Urinary bladder (tissue), 3 donors: ENCODE measurements at regions not wholly inside any gene's neighbourhood (a gene's known extent, or its start where the extent isn't known, plus 50 kb on each side); places are given as distances from the start of the nearest gene placed in this dataset.
A peak's percentile ranks its signal among the peaks of the same experiment; 100 is the strongest.

Experiments
- DNase-seq: peaks from one replicate; pipeline ENCODE4 v3.0.0-alpha.2; 2015; ENCODE audit errors: extremely low spot score
- H3K27ac ChIP-seq: one replicate; pipeline ENCODE4 v1.5.1; 2013; ENCODE audit warnings: low read depth, mild to moderate bottlenecking, moderate library complexity
- H3K36me3 ChIP-seq: one replicate; pipeline ENCODE4 v1.6.1; 2013; ENCODE audit warnings: mild to moderate bottlenecking, moderate library complexity; ENCODE audit not compliant: insufficient read depth
- H3K4me1 ChIP-seq: one replicate; pipeline ENCODE4 v1.6.1; 2013; ENCODE audit warnings: mild to moderate bottlenecking, moderate library complexity; ENCODE audit not compliant: insufficient read depth
- H3K4me3 ChIP-seq: one replicate; pipeline ENCODE4 v1.5.1; 2013; ENCODE audit warnings: low read depth, low read length
- WGBS: extraction: QIAGEN DNeasy Blood & Tissue Kit; methylation state at CpG from one replicate; pipeline ENCODE4 v1.1.7; 2013; 5-methylcytosine and 5-hydroxymethylcytosine counted together
- donor health status: healthy with polysubstance abuse.
- donor health status: healthy.

DNA sequence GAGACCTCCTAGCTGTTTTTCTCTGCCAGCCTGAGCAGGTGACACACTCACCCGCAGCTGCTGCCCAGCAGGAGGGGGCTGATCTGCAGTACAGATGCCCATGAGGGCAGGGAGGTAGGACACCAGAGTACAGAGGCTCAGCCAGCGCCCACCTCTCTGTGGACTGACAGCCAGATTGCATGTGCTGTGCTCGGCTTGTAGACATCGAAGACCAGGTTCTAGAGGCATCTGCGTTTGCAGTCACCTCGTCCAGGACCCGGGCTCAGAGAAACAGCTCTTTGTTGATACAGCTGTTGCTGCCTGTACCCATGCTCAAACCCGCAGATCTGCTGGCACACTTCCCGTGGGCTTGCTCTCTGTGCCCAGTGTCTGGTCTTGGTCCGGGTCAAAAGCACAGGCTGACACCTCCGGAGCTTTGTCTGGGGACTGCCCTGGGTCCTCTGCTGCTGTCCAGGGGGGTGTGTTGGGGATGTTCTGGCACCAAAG, 224.7 kb downstream of the GLRX3 start:
- no peaks in the 10 kb centered on the region for H3K36me3 ChIP-seq
- WGBS, result 63% methylated on average over 11 of the region's 11 CpGs
- no peak overlapping the region for H3K27ac ChIP-seq
- no peak overlapping the region for H3K4me3 ChIP-seq
- DNase-seq, result no peak
- H3K4me1 ChIP-seq, result no peaks in the 10 kb centered on the region

DNA sequence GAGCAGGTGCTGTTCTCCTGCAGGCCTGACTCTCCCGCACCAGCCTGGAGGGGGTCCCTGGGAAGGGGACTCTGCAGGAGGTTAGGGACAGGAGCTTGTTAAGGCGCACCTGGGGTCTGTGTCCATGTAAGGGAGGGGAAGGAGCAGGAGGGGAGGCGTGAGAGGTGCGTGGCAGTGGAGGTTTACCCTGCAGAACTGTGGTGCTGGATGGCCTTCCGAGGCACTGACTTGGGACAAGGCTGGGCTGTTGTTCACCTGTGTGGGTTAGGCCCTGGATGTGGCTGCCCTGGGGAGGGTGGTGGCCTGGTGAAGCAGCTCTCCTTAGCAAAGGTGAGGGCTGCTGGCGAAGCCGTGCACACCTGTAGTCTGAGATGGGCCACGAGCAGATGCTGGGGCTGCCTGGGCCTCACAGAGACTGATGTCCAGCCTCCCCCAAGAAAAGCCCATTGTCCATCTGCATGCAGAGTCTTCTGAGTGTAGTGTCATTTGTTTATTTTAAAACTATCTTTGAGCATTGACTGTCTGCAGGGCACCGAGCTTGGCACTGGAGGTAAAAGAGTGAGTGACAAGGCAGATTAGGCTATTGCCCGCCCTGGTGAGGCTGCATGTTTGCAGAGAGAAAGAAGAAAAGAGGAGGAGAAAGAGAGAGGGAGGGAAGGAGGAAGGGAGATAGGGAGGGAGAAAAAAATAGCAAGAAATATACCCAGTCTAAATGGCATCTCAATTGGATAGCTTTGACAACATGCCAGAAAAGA, 225.3 kb downstream of the GLRX3 start:
- Histone ChIP-seq H3K36me3 (no peaks in the 10 kb centered on the region), H3K27ac (no peak overlapping the region), H3K4me1 (no peaks in the 10 kb centered on the region), H3K4me3 (no peak overlapping the region)
- WGBS, result 74% methylated on average over 10 of the region's 10 CpGs
- DNase-seq, result no peak

DNA sequence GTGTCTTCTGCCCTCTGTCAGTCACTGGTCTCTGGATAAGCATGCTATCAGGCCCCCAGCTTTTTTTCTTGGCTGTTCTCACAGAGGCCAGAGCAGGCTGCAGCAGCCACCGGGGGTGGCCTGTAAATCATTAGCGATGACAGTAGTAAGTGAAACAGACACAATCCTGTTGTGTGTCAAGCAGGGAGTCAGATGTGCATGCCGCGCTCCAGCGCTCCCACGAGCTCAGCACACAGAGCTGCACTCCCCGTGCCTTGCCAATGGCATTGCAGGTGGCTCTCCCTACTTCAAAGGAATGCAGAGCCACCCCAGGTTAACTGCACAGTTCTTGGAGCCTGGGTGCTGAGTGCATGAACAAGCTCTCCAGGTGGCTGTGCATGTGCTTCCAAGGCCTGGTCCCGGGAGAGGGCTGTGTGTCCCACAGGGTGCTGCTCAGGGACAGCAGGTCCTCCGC, 226.1 kb downstream of the GLRX3 start:
- peak; percentile 32 for DNase-seq
- WGBS, result 28% methylated on average over 9 of the region's 9 CpGs
- no peaks in the 10 kb centered on the region for H3K4me1 ChIP-seq
- H3K4me3 ChIP-seq, result no peak overlapping the region
- no peak overlapping the region for H3K27ac ChIP-seq
- no peaks in the 10 kb centered on the region for H3K36me3 ChIP-seq

DNA sequence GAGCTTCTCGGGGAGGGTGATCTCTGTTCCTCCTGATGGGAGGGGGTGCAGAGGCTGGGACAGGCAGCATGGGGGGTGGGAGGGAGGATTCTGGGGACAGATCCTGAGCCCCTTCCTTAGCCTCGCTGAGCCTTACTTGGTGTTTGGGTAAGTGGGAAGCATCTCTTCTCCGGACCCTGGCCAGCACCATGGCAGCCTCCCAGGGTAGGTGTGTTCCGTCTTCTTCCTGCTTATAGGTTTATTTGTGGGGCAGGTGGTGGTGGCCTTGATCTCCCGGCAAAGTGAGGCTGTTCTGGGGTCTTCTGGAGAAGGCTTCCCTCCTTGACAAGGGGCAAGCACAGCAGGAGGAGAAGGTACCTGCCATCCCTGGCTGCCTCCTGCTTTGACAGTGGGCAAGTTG, 226.9 kb downstream of the GLRX3 start:
- Histone ChIP-seq H3K36me3 (no peaks in the 10 kb centered on the region), H3K4me1 (no peaks in the 10 kb centered on the region), H3K27ac (no peak overlapping the region), H3K4me3 (no peak overlapping the region)
- WGBS, result 74% methylated on average over 5 of the region's 5 CpGs
- DNase-seq, result no peak

DNA sequence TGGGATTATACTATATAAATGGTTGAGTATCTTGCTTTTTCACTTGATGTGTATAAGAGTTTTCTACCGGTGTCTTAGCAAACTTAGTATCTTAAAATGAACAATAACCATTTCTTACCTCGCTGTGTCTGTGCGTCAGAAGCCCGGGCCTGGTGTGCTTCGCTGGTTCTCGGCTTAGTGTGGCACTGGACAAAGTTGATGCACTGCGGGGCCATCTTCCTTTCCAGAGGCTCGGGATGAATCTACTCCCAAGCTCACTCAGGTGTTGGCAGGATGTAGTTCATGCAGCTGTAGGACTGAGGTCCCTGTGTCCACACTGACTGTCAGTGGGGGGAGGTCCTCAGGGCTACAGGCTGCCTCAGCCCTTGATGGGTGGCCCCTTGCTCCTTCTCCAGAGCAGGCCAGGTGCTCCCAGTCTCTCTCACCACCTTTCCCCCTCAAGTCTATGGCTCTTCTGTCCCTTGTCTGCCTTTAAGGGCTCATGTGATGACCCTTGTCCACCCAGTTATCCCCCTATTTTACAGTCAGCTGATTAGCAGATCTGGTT, 227.8 kb downstream of the GLRX3 start:
- H3K27ac ChIP-seq, result no peak overlapping the region
- H3K4me3 ChIP-seq, result no peak overlapping the region
- H3K36me3 ChIP-seq, result no peaks in the 10 kb centered on the region
- H3K4me1 ChIP-seq, result no peaks in the 10 kb centered on the region
- 90% methylated on average over 8 of the region's 8 CpGs for WGBS
- DNase-seq, result no peak

DNA sequence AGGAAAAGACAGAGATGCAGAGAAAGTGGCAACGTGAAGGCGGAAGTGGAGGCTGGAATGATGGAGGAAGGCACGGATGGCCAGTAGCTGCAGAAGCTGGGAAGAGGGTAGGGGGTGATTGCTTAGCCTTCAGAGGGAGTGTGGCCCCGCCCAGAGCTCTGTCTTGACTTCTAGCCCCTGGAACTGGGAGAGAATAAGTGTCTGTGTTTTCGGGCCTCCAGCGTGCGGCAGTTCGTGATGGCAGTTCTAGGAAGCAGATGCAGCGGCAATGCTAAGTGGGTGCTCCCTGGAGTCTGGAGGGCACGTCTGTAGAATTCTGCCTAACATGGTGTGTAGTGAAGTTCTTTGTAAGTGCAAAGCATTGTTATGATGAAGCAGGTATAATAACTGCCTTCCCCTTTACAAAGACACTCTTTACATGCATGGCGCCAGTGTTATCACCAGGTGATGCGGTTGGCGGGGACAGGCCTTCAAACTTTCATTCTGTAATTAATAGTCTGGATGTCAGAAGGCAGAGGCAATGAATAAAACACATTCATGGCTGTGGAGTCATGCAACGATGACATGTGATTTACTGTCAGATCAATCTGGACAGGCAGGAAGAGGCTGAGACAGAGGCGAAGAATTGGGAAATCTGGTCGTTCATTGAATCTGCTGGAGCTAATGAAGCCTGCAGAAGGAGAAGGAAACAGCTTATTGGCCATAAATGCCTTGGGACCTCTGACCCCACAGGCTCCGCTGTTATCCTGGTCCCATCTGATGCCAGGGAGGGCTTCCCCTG, 228.6 kb downstream of the GLRX3 start:
- no peak for DNase-seq
- 64% methylated on average over 17 of the region's 17 CpGs for WGBS
- Histone ChIP-seq H3K4me1 (no peaks in the 10 kb centered on the region), H3K4me3 (no peak overlapping the region), H3K27ac (no peak overlapping the region), H3K36me3 (no peaks in the 10 kb centered on the region)

DNA sequence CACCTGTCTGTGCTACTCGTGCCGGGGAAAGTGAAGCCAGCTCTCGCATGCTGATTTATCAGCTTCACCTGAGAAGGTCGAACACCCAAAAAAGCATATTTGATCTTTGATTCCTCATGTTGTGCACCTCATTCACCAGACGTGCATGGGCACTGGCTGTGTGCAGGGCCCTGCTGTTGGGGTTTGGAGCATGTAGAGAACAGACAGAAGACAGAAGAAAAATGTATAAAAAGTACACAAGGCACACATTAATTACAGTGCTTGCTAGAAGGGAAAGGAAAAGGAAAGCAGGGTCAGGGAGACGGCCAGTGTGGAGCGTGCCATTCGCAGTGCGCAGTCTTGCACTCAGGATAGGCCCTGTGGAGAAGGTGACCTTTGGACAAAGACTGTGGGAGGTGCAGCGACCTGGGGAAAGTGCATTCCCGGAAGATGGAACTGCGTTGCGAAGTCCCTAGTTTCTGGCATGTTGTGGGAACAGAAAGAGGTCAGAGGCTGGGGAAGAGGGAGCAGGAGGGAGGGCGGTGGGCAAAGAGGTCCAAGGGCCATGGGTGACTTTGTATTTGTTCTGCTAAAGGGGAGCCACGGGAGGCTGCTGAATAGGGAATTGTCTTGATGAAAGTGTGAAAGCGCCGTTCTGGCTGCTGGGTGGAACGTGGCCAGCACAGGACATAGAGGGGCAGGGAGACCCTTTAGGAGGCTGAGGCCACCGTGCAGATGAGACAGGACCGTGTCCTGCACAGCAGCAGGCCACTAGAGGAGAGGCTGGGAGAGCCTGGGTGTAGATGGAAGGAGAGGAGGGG, 232.8 kb downstream of the GLRX3 start:
- WGBS, result 73% methylated on average over 20 of the region's 20 CpGs
- Histone ChIP-seq H3K4me3 (no peak overlapping the region), H3K4me1 (no peaks in the 10 kb centered on the region), H3K27ac (no peak overlapping the region), H3K36me3 (no peaks in the 10 kb centered on the region)
- DNase-seq, result no peak

DNA sequence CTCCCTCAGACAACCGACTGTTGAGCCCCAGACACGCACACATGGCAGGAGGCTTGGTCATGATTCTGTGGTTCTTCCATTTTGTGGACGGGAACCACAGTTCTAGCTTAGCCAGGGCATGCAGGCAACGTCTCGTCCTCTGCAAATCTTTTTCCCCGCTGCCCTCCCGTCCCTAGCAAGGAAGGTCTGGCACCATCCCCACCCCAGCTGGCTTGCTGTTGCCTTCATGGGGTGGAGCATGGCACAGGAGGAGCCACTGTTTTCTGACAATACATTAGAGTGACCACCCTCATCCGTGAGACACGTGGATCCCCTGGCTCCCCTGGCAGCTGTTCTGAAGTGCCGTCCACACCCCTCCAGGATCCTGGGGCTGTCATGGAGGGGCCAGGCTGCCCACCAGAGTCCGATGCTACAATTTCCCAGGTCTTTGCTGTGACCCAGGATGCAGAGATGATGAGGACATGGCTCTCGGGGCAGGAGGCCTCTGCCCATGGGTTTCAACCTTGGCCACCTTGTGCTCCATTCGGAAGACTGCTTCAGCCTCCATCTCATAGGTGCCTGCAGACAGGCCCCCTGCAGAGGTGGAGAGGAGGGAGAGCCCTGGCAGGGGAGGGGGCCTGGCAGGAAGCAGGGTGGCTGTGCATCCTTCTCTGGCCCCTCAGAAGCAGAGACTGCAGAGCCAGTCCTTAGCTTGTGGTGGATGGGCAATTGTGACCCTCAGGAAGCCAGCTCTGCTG, 233.6 kb downstream of the GLRX3 start:
- no peak for DNase-seq
- H3K4me3 ChIP-seq, result no peak overlapping the region
- H3K27ac ChIP-seq, result no peak overlapping the region
- H3K4me1 ChIP-seq, result no peaks in the 10 kb centered on the region
- no peaks in the 10 kb centered on the region for H3K36me3 ChIP-seq
- 76% methylated on average over 13 of the region's 13 CpGs for whole genome bisulfite sequencing

DNA sequence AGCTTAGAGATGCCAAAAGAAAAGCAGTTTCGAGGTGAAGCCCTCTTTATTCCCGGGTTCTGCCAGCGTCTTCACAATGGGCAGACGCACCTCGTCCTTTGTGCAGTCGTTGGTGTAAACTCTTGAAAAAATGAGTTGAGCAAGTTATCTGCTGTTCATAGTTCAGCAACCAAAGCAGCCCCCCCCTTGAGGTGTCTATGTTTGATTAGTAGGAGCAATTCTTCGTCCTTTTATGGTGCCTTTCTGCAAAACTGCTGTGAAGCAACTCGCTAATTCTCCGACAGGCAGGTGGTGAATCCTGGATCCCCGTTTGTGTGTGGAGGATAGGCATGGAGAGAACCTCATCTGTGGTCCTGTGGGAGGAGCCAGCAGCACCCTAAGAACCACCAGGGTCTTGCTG, 234.5 kb downstream of the GLRX3 start:
- Histone ChIP-seq H3K4me3 (no peak overlapping the region), H3K27ac (no peak overlapping the region), H3K36me3 (no peaks in the 10 kb centered on the region), H3K4me1 (no peaks in the 10 kb centered on the region)
- DNase-seq, result no peak
- 72% methylated on average over 10 of the region's 10 CpGs for WGBS

DNA sequence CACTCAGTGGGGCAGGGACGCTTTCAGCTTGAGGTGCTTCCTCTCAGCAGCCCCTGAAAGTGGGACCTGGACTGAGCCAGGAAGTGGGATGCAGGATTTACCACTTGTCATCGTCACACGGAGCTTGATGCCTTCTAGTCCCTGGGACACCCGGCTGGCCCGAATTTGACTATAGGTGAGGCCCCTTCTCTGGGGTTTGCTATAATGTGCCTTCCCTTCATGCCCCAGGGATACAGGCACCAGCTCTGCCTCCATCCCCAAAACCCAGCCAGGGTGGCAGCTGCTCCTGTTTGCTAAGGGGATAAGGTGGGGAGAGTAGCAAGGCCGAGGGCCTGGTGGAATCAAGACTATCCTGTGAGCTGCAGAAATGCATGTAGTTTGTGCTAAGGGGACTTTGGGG, 235.0 kb downstream of the GLRX3 start:
- no peak for DNase-seq
- H3K4me3 ChIP-seq, result no peak overlapping the region
- 68% methylated on average over 6 of the region's 6 CpGs for WGBS
- no peaks in the 10 kb centered on the region for H3K36me3 ChIP-seq
- H3K4me1 ChIP-seq, result no peaks in the 10 kb centered on the region
- H3K27ac ChIP-seq, result no peak overlapping the region

DNA sequence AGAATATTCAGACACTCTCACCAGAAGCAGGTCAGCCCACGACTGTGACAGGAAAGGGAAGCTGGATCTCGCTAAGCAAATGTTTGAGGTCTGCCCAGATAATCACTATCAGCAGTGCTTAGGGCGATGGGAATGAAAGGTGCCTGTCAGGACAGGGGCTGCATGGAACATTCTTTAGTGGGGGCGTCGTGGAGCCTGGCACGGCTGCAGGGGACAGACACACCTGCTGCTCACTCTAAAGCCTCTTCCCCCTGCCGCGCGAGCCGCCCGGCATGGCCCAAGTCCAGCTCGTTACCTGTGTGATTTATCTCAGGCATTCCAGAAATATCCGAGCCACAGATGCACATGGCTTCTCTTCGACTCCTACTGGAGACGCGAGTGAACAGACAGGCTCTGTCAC, 235.5 kb downstream of the GLRX3 start:
- no peak for DNase-seq
- no peak overlapping the region for H3K27ac ChIP-seq
- H3K36me3 ChIP-seq, result no peaks in the 10 kb centered on the region
- 49% methylated on average over 16 of the region's 16 CpGs for WGBS
- H3K4me1 ChIP-seq, result no peaks in the 10 kb centered on the region
- H3K4me3 ChIP-seq, result no peak overlapping the region

DNA sequence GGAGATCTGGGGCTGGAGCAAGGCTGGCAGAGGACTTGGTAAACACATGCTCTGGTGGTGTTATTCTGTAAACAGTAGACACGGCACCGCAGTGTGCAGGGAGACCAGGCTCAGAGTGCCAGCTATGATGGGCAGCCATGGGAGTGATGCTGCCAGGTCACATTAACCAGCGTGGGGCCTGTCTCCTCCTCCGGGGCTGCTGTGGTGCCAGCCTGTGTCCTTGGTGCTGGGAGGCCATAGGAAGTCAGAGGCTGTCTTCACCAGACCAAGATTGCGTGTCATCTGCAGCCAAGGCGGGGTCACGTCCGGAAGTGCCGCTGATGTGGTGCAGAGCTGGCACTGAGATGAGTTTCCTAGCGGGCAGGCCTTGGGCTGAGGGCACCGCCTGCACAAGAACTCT, 236.0 kb downstream of the GLRX3 start:
- DNase-seq, result no peak
- H3K36me3 ChIP-seq, result no peaks in the 10 kb centered on the region
- H3K4me1 ChIP-seq, result no peaks in the 10 kb centered on the region
- 87% methylated on average over 11 of the region's 11 CpGs for WGBS
- H3K27ac ChIP-seq, result no peak overlapping the region
- no peak overlapping the region for H3K4me3 ChIP-seq

DNA sequence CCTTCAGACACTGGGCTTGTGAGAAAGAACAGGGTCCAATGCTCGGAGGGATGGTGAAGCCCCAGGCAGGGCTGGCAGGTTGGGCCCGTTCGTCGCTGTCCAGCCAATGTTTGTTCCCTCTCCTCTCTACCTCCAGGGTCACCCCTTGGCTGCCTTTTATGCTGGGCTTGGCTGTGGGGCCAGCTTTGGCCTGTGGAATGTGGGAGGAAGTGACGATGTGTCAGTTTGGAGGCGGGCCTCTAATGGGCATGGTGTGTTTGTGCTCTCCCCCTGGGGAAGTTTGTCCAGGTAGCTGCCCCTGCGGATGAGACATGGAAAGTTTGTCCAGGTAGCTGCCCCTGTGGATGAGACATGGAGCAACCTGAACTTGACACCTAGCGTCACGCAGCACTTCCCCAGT, 236.7 kb downstream of the GLRX3 start:
- no peak for DNase-seq
- 63% methylated on average over 9 of the region's 9 CpGs for WGBS
- H3K4me3 ChIP-seq, result no peak overlapping the region
- H3K36me3 ChIP-seq, result no peaks in the 10 kb centered on the region
- no peak overlapping the region for H3K27ac ChIP-seq
- no peaks in the 10 kb centered on the region for H3K4me1 ChIP-seq
